ENCODE measurements at regions not wholly inside any gene's neighbourhood (a gene's known extent, or its start where the extent isn't known, plus 50 kb on each side); places are given as distances from the start of the nearest gene placed in this dataset.

DNA sequence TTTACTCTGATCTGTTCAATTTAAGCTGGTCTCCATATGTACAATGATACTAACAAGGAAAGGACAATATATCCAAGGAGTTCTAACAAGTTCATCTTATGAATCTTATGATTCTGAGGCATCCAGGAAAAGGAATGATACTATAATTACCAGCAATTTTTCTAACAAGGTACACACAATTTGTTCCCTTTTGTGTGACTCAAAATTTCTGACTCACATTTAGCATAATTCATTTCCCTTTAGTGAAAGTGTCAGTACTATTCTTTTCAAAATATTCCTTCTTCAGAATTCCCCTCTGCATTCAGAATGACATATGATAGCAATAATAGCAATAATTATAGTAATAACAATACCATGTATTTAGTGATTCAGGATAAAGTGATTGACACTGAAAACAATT lies 594.8 kb downstream of the DMRTA1 start:
- ChIA-PET POLR2A (ENCODE audit: unreplicated experiment) (no interaction called here), CTCF (no interaction called here)
- Histone ChIP-seq H3K4me2 (ENCODE audit: low read depth, low read length) (no peak overlapping the region), H3K9ac (ENCODE audit: low read depth, low read length) (no peak overlapping the region), H3K4ac (ENCODE audit: low read depth, low read length) (no peak overlapping the region), H3K27ac (ENCODE audit: insufficient read depth, low read length) (no peak overlapping the region), H3K79me1 (ENCODE audit: low read depth in 1 of 2, low read length in 2 of 2) (no peaks in the 10 kb centered on the region), H2AK5ac (ENCODE audit: low read depth, low read length) (no peak overlapping the region), H3K9me3 (ENCODE audit: control insufficient read depth, insufficient read depth, low read length) (no peaks in the 10 kb centered on the region), H3K56ac (ENCODE audit: extremely low read depth, insufficient read depth, low read length) (no peak overlapping the region), H4K91ac (ENCODE audit: insufficient read depth, low read depth, low read length) (no peak overlapping the region), H2BK20ac (ENCODE audit: low read depth, low read length) (no peak overlapping the region), H2AK9ac (replicated peaks; ENCODE audit: low read depth, low read length, poor library complexity) (no peak overlapping the region), H2BK15ac (ENCODE audit: low read depth, low read length) (no peak overlapping the region), H4K5ac (ENCODE audit: low read depth, low read length) (no peak overlapping the region), H3K18ac (ENCODE audit: low read depth, low read length) (no peak overlapping the region), H3K36me3 (ENCODE audit: control insufficient read depth, insufficient read depth, low read length) (no peaks in the 10 kb centered on the region), H2AFZ (replicated peaks; ENCODE audit: low read length, poor library complexity) (no peak overlapping the region), H4K8ac (ENCODE audit: low read depth in 2 of 2, low read length in 2 of 2) (no peak overlapping the region), H3K4me1 (ENCODE audit: control insufficient read depth, insufficient read depth, low read length) (no peaks in the 10 kb centered on the region), H3K14ac (replicated peaks; ENCODE audit: low read depth, low read length) (no peak overlapping the region), H3K9me1 (ENCODE audit: insufficient read depth, low read length) (no peaks in the 10 kb centered on the region), H3K4me3 (ENCODE audit: insufficient read depth, low read depth, low read length) (no peak overlapping the region), H2BK5ac (ENCODE audit: low read depth, low read length, poor library complexity, severe bottlenecking) (no peak overlapping the region), H4K20me1 (ENCODE audit: insufficient read depth, low read length) (no peaks in the 10 kb centered on the region), H3K27me3 (ENCODE audit: control insufficient read depth, insufficient read depth, low read length) (no peaks in the 10 kb centered on the region), H3K23ac (ENCODE audit: low read depth, low read length) (no peak overlapping the region), H2BK120ac (ENCODE audit: low read depth, low read length) (no peak overlapping the region)
- intact Hi-C loops (cut with micrococcal nuclease) (loop anchor here (10.0 kb wide), 1 partner anchor 143 kb away; no protein-coding TSS in a partner anchor), dilution Hi-C loops (cut with HindIII; ENCODE audit: low sequenced_read_pairs, unreplicated experiment) (no loop called here), in situ Hi-C loops (cut with MboI; ENCODE audit: low sequenced_read_pairs) (no loop called here)
- BruUV-seq (replicated peaks), result no TSS peak
- ATAC-seq (ENCODE audit: low read depth), result no peak
- no peak for DNase-seq
- no peak for TF ChIP-seq FOS (IDR thresholded peaks at IDR 0.05; ENCODE audit: low read depth, low read length)
- TF ChIP-seq RAD21 (IDR thresholded peaks at IDR 0.05; ENCODE audit: low read length), result no peak
- TF ChIP-seq, protein P1, sequence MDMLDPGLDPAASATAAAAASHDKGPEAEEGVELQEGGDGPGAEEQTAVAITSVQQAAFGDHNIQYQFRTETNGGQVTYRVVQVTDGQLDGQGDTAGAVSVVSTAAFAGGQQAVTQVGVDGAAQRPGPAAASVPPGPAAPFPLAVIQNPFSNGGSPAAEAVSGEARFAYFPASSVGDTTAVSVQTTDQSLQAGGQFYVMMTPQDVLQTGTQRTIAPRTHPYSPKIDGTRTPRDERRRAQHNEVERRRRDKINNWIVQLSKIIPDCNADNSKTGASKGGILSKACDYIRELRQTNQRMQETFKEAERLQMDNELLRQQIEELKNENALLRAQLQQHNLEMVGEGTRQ (IDR thresholded peaks at IDR 0.05; ENCODE audit: low read depth, low read length), result no peak
- TF ChIP-seq BHLHE40 (IDR thresholded peaks at IDR 0.05; ENCODE audit: low read depth, low read length), result no peak
- no peak for TF ChIP-seq NFE2L2 (IDR thresholded peaks at IDR 0.05; ENCODE audit: low read depth, low read length)
- TF ChIP-seq, protein P2, sequence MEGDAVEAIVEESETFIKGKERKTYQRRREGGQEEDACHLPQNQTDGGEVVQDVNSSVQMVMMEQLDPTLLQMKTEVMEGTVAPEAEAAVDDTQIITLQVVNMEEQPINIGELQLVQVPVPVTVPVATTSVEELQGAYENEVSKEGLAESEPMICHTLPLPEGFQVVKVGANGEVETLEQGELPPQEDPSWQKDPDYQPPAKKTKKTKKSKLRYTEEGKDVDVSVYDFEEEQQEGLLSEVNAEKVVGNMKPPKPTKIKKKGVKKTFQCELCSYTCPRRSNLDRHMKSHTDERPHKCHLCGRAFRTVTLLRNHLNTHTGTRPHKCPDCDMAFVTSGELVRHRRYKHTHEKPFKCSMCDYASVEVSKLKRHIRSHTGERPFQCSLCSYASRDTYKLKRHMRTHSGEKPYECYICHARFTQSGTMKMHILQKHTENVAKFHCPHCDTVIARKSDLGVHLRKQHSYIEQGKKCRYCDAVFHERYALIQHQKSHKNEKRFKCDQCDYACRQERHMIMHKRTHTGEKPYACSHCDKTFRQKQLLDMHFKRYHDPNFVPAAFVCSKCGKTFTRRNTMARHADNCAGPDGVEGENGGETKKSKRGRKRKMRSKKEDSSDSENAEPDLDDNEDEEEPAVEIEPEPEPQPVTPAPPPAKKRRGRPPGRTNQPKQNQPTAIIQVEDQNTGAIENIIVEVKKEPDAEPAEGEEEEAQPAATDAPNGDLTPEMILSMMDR (conservative IDR thresholded peaks at IDR 0.05; ENCODE audit: low read depth, low read length), result no peak
- no peak for TF ChIP-seq MAZ (IDR thresholded peaks at IDR 0.05; ENCODE audit: borderline replicate concordance, low read depth, low read length)
- no peak for TF ChIP-seq MXI1 (IDR thresholded peaks at IDR 0.05; ENCODE audit: borderline replicate concordance, low read depth, low read length)
- no peak for TF ChIP-seq CEBPB (IDR thresholded peaks at IDR 0.05; ENCODE audit: low read depth, low read length)
- no peak for TF ChIP-seq MAFK (IDR thresholded peaks at IDR 0.05; ENCODE audit: low read depth, low read length)
- no peak for TF ChIP-seq SMC3 (IDR thresholded peaks at IDR 0.05; ENCODE audit: low read depth, low read length)
- TF ChIP-seq CHD1 (IDR thresholded peaks at IDR 0.05; ENCODE audit: low read depth, low read length), result no peak
- TF ChIP-seq, protein P3, sequence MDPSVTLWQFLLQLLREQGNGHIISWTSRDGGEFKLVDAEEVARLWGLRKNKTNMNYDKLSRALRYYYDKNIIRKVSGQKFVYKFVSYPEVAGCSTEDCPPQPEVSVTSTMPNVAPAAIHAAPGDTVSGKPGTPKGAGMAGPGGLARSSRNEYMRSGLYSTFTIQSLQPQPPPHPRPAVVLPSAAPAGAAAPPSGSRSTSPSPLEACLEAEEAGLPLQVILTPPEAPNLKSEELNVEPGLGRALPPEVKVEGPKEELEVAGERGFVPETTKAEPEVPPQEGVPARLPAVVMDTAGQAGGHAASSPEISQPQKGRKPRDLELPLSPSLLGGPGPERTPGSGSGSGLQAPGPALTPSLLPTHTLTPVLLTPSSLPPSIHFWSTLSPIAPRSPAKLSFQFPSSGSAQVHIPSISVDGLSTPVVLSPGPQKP (IDR thresholded peaks at IDR 0.05; ENCODE audit: borderline replicate concordance, low read depth, low read length), result no peak
- TF ChIP-seq RCOR1 (IDR thresholded peaks at IDR 0.05; ENCODE audit: insufficient replicate concordance, low read length), result no peak
- TF ChIP-seq POLR2A (IDR thresholded peaks at IDR 0.05; ENCODE audit: low read depth, low read length), result no peak
- no peak for TF ChIP-seq RFX5 (IDR thresholded peaks at IDR 0.05; ENCODE audit: low read depth, low read length)

Data from IMR-90 (cell line).